Gastrocnemius medialis (tissue), 4 donors: ENCODE measurements at regions not wholly inside any gene's neighbourhood (a gene's known extent, or its start where the extent isn't known, plus 50 kb on each side); places are given as distances from the start of the nearest gene placed in this dataset.

Experiments used
- CTCF ChIP-seq, 5 experiments: fragments of 450-650 bp in 3 of 5; fragments of 200-600 bp in 2 of 5; sonication (generic) in 2 of 5; IDR thresholded peaks in 4 of 5; conservative IDR thresholded peaks in 1 of 5; 1 replicate in 4 of 5; 2 replicates in 1 of 5; pipeline ENCODE4 v1.5.1; 2016 to 2019; ENCODE audit warnings: antibody characterized with exemption in 5 of 5, mild to moderate bottlenecking in 3 of 5, moderate library complexity in 3 of 5
- POLR2A ChIP-seq, 2 donors: fragments of 450-650 bp; IDR thresholded peaks; one replicate each; pipeline ENCODE4 v1.6.1; 2017; ENCODE audit warnings: antibody characterized with exemption in 2 of 2, mild to moderate bottlenecking in 2 of 2, moderate library complexity in 2 of 2

- TF ChIP-seq CTCF (IDR thresholded peaks at IDR 0.05 in 4 of 5, conservative IDR thresholded peaks at IDR 0.05 in 1 of 5) (no peak), POLR2A (IDR thresholded peaks at IDR 0.05) (no peak)
These were observed 166.9 kb upstream of the C1orf21 start for GRCh38 chr1:184219883-184220282.
